T-cell (primary cell): ENCODE measurements at regions not wholly inside any gene's neighbourhood (a gene's known extent, or its start where the extent isn't known, plus 50 kb on each side); places are given as distances from the start of the nearest gene placed in this dataset.

Source experiments
- ATAC-seq, 4 experiments: fragments of 200-7000 bp in 3 of 4; fragments of 150-1000 bp in 1 of 4; cut with Tn5 transposase; replicated peaks in 1 of 4; 1 replicate in 3 of 4; 2 replicates in 1 of 4; pipeline ENCODE4 v1.10.0; 2021; ENCODE audit warnings: moderate library complexity in 3 of 4, mild to moderate bottlenecking in 2 of 4, moderate number of reproducible peaks in 1 of 4
- CTCF ChIA-PET, 2 donors: fragments of 300-600 bp; sonication (Branson Sonifier 250); formaldehyde crosslinking; loops; one replicate each; lab custom pipeline; 2022; ENCODE audit warnings: antibody characterized with exemption in 2 of 2; lab: Charles Lee
- POLR2A ChIA-PET, 2 donors: fragments of 300-600 bp; sonication (Branson Sonifier 250); formaldehyde crosslinking; loops; one replicate each; lab custom pipeline; 2022; ENCODE audit warnings: antibody characterized with exemption in 2 of 2; lab: Charles Lee
- DNase-seq, 35 experiments: peaks; one replicate each; pipeline versions ENCODE4 v3.0.0 to v3.0.0-alpha.2; 2013 to 2023
- H3K27ac ChIP-seq: one replicate; pipeline ENCODE4 v1.5.1; 2013; ENCODE audit warnings: low read length
- H3K27me3 ChIP-seq, 2 experiments: replicated peaks in 1 of 2; 1 replicate in 1 of 2; 2 replicates in 1 of 2; pipeline versions ENCODE4 v1.6.1 to v1.7.0; 2013; ENCODE audit warnings: low read length in 1 of 2, mixed read lengths in 1 of 2; ENCODE audit not compliant: control insufficient read depth in 2 of 2, insufficient read depth in 2 of 2; ENCODE audit errors: extremely low read depth in 1 of 2
- H3K36me3 ChIP-seq, 2 donors: 1 replicate in 1 of 2; 2 replicates in 1 of 2; pipeline versions ENCODE4 v1.6.1 to v1.7.0; 2013; ENCODE audit warnings: low read length in 1 of 2; ENCODE audit not compliant: control insufficient read depth in 2 of 2, insufficient read depth in 1 of 2; ENCODE audit errors: extremely low read depth in 1 of 2
- H3K4me1 ChIP-seq, 2 experiments: 1 replicate in 1 of 2; 2 replicates in 1 of 2; pipeline versions ENCODE4 v1.6.1 to v1.7.0; 2013; ENCODE audit warnings: low read length in 2 of 2, mixed read lengths in 1 of 2; ENCODE audit not compliant: insufficient read depth in 2 of 2, control insufficient read depth in 1 of 2; ENCODE audit errors: extremely low read depth in 1 of 2
- H3K4me3 ChIP-seq, 2 donors: 1 replicate in 1 of 2; 2 replicates in 1 of 2; pipeline versions ENCODE4 v1.5.1 to v1.7.0; 2013; ENCODE audit warnings: mild to moderate bottlenecking in 2 of 2, low read length in 1 of 2, moderate library complexity in 1 of 2; ENCODE audit not compliant: control insufficient read depth in 1 of 2; ENCODE audit errors: extremely low read depth in 1 of 2
- H3K9me3 ChIP-seq: 2 replicates; pipeline ENCODE4 v1.7.0; 2013
- H3K27ac Mint-ChIP-seq, 2 donors: one replicate each; pipeline ENCODE4 v1.8.0; 2020 to 2021; ENCODE audit warnings: mild to moderate bottlenecking in 2 of 2, mixed read lengths in 2 of 2
- H3K27me3 Mint-ChIP-seq, 2 donors: one replicate each; pipeline ENCODE4 v1.8.0; 2021 to 2022; ENCODE audit warnings: mixed read lengths in 2 of 2
- H3K36me3 Mint-ChIP-seq: one replicate; pipeline ENCODE4 v1.8.0; 2021; ENCODE audit warnings: mixed read lengths
- H3K4me1 Mint-ChIP-seq, 3 donors: one replicate each; pipeline ENCODE4 v1.8.0; 2020 to 2022; ENCODE audit warnings: mixed read lengths in 3 of 3, mild to moderate bottlenecking in 1 of 3
- H3K4me3 Mint-ChIP-seq, 3 donors: one replicate each; pipeline ENCODE4 v1.8.0; 2020 to 2022; ENCODE audit warnings: mild to moderate bottlenecking in 3 of 3, mixed read lengths in 3 of 3, moderate library complexity in 3 of 3
- H3K9me3 Mint-ChIP-seq, 3 donors: one replicate each; pipeline ENCODE4 v1.8.0; 2020 to 2022; ENCODE audit warnings: mixed read lengths in 3 of 3
- WGBS: methylation state at CpG from one replicate; pipeline ENCODE4 v1.1.5; 2013; ENCODE audit warnings: missing lambda C conversion rate; ENCODE audit not compliant: insufficient coverage; 5-methylcytosine and 5-hydroxymethylcytosine counted together

- H3K27me3 Mint-ChIP-seq, result no peaks in the 10 kb centered on the region
- Histone ChIP-seq H3K9me3 (no peaks in the 10 kb centered on the region), H3K4me3 (no peak overlapping the region), H3K27ac (no peak overlapping the region), H3K4me1 (no peaks in the 10 kb centered on the region), H3K27me3 (no peaks in the 10 kb centered on the region), H3K36me3 (no peaks in the 10 kb centered on the region)
- no peaks in the 10 kb centered on the region for H3K36me3 Mint-ChIP-seq
- no CpG with 5 or more reads among the region's 5 CpGs for WGBS
- no peak for DNase-seq
- no peak overlapping the region for H3K4me3 Mint-ChIP-seq
- no peak overlapping the region for H3K27ac Mint-ChIP-seq
- ChIA-PET POLR2A (no interaction called here), CTCF (no interaction called here)
- ATAC-seq, result no peak
- peaks cover 8 to 12% (median 12%) of the 10 kb centered on the region in 3 donors for H3K9me3 Mint-ChIP-seq
- H3K4me1 Mint-ChIP-seq, result no peaks in the 10 kb centered on the region
These were observed 398.0 kb upstream of the CDH20 start for GRCh38 chr18:60935041-60935910.

- Mint-ChIP-seq H3K36me3 (no peaks in the 10 kb centered on the region), H3K27ac (no peak overlapping the region), H3K27me3 (no peaks in the 10 kb centered on the region), H3K4me1 (no peaks in the 10 kb centered on the region), H3K9me3 (peaks cover 12 to 13% (median 12%) of the 10 kb centered on the region in 3 donors), H3K4me3 (no peak overlapping the region)
- ATAC-seq, result no peak
- no peaks in the 10 kb centered on the region for H3K9me3 ChIP-seq
- no peaks in the 10 kb centered on the region for H3K27me3 ChIP-seq
- H3K4me3 ChIP-seq, result no peak overlapping the region
- DNase-seq, result no peak
- H3K4me1 ChIP-seq, result no peaks in the 10 kb centered on the region
- no peak overlapping the region for H3K27ac ChIP-seq
- no peaks in the 10 kb centered on the region for H3K36me3 ChIP-seq
- POLR2A ChIA-PET, result no interaction called here
- CTCF ChIA-PET, result no interaction called here
These were observed 397.1 kb upstream of the CDH20 start for GRCh38 chr18:60936101-60936500.

- ChIA-PET CTCF (no interaction called here), POLR2A (no interaction called here)
- Mint-ChIP-seq H3K9me3 (peaks cover 0 to 18% (median 11%) of the 10 kb centered on the region in 3 donors), H3K4me1 (no peaks in the 10 kb centered on the region), H3K36me3 (no peaks in the 10 kb centered on the region), H3K27ac (no peak overlapping the region), H3K4me3 (no peak overlapping the region), H3K27me3 (no peaks in the 10 kb centered on the region)
- Histone ChIP-seq H3K9me3 (no peaks in the 10 kb centered on the region), H3K27me3 (no peaks in the 10 kb centered on the region), H3K36me3 (no peaks in the 10 kb centered on the region), H3K4me3 (no peak overlapping the region), H3K4me1 (no peaks in the 10 kb centered on the region), H3K27ac (no peak overlapping the region)
- 100% methylated on average over 1 of the region's 6 CpGs for WGBS
- no peak for DNase-seq
- no peak for ATAC-seq
These were observed 389.9 kb upstream of the CDH20 start for GRCh38 chr18:60943297-60943696.

GRCh38 chr18:60950634-60951033 is 382.6 kb upstream of the CDH20 start:
- Histone ChIP-seq H3K4me3 (no peak overlapping the region), H3K27me3 (no peaks in the 10 kb centered on the region), H3K9me3 (no peaks in the 10 kb centered on the region), H3K36me3 (no peaks in the 10 kb centered on the region), H3K4me1 (no peaks in the 10 kb centered on the region), H3K27ac (no peak overlapping the region)
- ChIA-PET POLR2A (no interaction called here), CTCF (no interaction called here)
- DNase-seq, result no peak
- no peaks in the 10 kb centered on the region for H3K36me3 Mint-ChIP-seq
- H3K27me3 Mint-ChIP-seq, result no peaks in the 10 kb centered on the region
- H3K4me1 Mint-ChIP-seq, result no peaks in the 10 kb centered on the region
- no peak overlapping the region for H3K4me3 Mint-ChIP-seq
- no peak for ATAC-seq
- no peak overlapping the region for H3K27ac Mint-ChIP-seq
- peaks cover 1 to 7% (median 2%) of the 10 kb centered on the region in 3 donors for H3K9me3 Mint-ChIP-seq
- WGBS, result no CpG with 5 or more reads among the region's 2 CpGs

GRCh38 chr18:60951091-60951490 is 382.1 kb upstream of the CDH20 start:
- POLR2A ChIA-PET, result no interaction called here
- Mint-ChIP-seq H3K4me1 (no peaks in the 10 kb centered on the region), H3K9me3 (peaks cover 2 to 6% (median 4%) of the 10 kb centered on the region in 3 donors), H3K36me3 (no peaks in the 10 kb centered on the region), H3K4me3 (no peak overlapping the region), H3K27me3 (no peaks in the 10 kb centered on the region), H3K27ac (no peak overlapping the region)
- no CpG with 5 or more reads among the region's 2 CpGs for WGBS
- Histone ChIP-seq H3K27ac (no peak overlapping the region), H3K4me1 (no peaks in the 10 kb centered on the region), H3K4me3 (no peak overlapping the region), H3K27me3 (no peaks in the 10 kb centered on the region), H3K9me3 (no peaks in the 10 kb centered on the region), H3K36me3 (no peaks in the 10 kb centered on the region)
- CTCF ChIA-PET, result no interaction called here
- DNase-seq (no peak), ATAC-seq (no peak)

- WGBS, result no CpG with 5 or more reads among the region's 2 CpGs
- Mint-ChIP-seq H3K9me3 (peaks cover 4 to 9% (median 4%) of the 10 kb centered on the region in 3 donors), H3K4me3 (no peak overlapping the region), H3K27me3 (no peaks in the 10 kb centered on the region), H3K27ac (no peak overlapping the region), H3K36me3 (no peaks in the 10 kb centered on the region), H3K4me1 (no peaks in the 10 kb centered on the region)
- Histone ChIP-seq H3K27me3 (no peaks in the 10 kb centered on the region), H3K4me1 (no peaks in the 10 kb centered on the region), H3K9me3 (no peaks in the 10 kb centered on the region), H3K27ac (no peak overlapping the region), H3K4me3 (no peak overlapping the region), H3K36me3 (no peaks in the 10 kb centered on the region)
- POLR2A ChIA-PET, result no interaction called here
- CTCF ChIA-PET, result no interaction called here
- DNase-seq, result no peak
- ATAC-seq, result no peak
These were observed 370.6 kb upstream of the CDH20 start for GRCh38 chr18:60962625-60963024.
